ENCODE measurements at regions not wholly inside any gene's neighbourhood (a gene's known extent, or its start where the extent isn't known, plus 50 kb on each side); places are given as distances from the start of the nearest gene placed in this dataset.

DNA sequence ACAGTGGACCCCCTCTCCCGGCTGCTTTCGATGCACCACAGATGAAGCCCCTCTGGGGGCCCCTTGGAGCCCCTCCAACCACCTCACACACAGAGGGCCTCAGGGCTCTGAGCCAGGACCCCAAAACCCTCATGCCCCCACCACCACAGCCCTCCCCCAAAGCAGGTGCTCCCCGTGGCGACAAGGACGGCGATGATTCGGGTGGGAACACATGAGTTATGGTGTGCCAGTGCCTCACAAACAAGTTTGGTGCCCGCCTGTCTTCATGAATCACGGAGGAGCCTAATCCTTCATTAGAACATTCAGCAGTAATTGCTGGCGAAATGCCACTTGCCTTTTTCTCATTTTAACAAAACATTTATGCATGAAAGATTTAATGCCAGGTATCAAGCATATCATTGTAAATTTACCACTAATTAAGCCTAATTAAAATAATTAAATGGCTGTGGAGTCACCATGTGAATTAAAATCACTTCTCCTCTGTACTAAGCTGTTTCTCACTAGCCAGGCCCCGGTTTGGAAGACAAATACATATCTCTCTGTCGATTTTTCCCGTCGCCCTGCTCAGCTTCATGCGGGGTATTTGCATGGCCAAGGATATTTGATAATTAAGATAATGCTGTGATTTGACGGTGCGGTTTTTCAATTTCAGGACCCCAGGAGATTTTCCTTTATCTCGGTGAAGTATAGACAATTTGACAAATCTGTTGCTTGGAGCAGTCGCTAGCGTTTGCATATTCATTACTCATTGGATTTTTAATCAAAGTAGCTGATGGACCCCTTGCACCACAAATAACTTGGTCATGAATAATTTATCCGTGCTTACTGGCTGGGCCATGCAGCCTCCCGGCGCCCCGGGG lies 157.0 kb downstream of the TLE3 start:
- H3K27me3 ChIP-seq: peaks cover 0 to 4% (median 0%) of the 10 kb centered on the region in 3 donors
- TF ChIP-seq POLR2A (IDR thresholded peaks at IDR 0.05): no peak
- no peak for TF ChIP-seq EP300 (IDR thresholded peaks at IDR 0.05)
- no peak for TF ChIP-seq POLR2AphosphoS5 (IDR thresholded peaks at IDR 0.05)
- TF ChIP-seq CTCF (IDR thresholded peaks at IDR 0.05): no peak
- peaks cover 0 to 4% (median 0%) of the 10 kb centered on the region in 4 donors for H3K9me3 ChIP-seq
- no peaks in the 10 kb centered on the region for H3K36me3 ChIP-seq
- DNase-seq: no peak
- no peak overlapping the region for H3K4me3 ChIP-seq
- no peak overlapping the region for H3K27ac ChIP-seq
- intact Hi-C loops (cut with DNase I): no loop called here
- 93% methylated on average over 24 of the region's 24 CpGs for WGBS, 2 donors
- no peaks in the 10 kb centered on the region for H3K4me1 ChIP-seq

- intact Hi-C loops (cut with DNase I): no loop called here
- Histone ChIP-seq H3K27ac (no peak overlapping the region), H3K9me3 (no peaks in the 10 kb centered on the region), H3K4me3 (no peak overlapping the region), H3K27me3 (peaks cover 0 to 4% (median 0%) of the 10 kb centered on the region in 3 donors), H3K36me3 (no peaks in the 10 kb centered on the region), H3K4me1 (no peaks in the 10 kb centered on the region)
- WGBS, 2 donors: 96 to 97% methylated on average over 20 of the region's 20 CpGs
- DNase-seq: no peak
- TF ChIP-seq CTCF (IDR thresholded peaks at IDR 0.05): no peak
- TF ChIP-seq POLR2A (IDR thresholded peaks at IDR 0.05): no peak
- no peak for TF ChIP-seq EP300 (IDR thresholded peaks at IDR 0.05)
- no peak for TF ChIP-seq POLR2AphosphoS5 (IDR thresholded peaks at IDR 0.05)
Measured at GRCh38 chr15:69941301-69941605, 156.5 kb downstream of the TLE3 start.

DNA sequence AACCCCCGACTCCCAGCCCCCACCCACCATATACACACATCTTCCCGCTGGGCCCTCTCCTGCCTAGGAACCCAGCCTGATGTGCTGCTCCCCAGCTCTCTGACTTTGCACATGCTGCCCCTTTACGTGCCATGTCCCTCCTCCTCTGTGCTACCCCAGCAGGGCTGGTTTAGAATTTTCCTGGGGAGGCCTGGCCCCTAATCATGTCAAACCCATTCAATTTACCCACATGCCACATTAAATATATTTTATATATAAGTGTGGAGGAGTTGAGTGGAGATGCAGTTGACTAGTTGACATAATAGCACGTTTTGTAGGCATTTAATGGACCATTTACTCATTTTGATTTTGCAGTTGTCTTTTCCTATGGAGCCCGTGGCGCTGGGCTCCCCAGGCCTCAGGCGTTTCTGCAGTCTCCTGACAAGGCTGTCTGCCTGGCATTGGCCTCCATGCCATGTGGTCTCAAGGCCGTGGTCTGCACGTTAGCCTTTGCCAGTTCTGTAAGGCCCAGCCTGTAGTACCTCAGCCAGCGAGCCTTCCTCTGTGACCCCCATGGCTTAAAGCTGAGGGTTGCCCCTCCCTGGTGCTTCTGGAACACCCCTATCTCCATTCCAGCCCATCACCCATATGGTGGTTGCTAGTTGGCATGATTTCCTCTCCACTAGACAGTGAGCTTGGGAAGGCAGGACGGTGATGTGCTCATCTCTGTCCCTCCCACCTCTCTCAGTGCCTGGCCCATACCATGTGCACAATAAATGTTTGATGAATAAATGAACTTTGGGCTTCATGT lies 155.8 kb downstream of the TLE3 start:
- H3K4me1 ChIP-seq: no peaks in the 10 kb centered on the region
- intact Hi-C loops (cut with DNase I): no loop called here
- WGBS, 2 donors: 89 to 93% methylated on average over 11 of the region's 11 CpGs
- no peak overlapping the region for H3K27ac ChIP-seq
- no peak for DNase-seq
- H3K36me3 ChIP-seq: no peaks in the 10 kb centered on the region
- peaks cover 0 to 4% (median 0%) of the 10 kb centered on the region in 3 donors for H3K27me3 ChIP-seq
- no peak overlapping the region for H3K4me3 ChIP-seq
- TF ChIP-seq EP300 (IDR thresholded peaks at IDR 0.05) (no peak), POLR2AphosphoS5 (IDR thresholded peaks at IDR 0.05) (no peak), POLR2A (IDR thresholded peaks at IDR 0.05) (no peak), CTCF (IDR thresholded peaks at IDR 0.05) (no peak)
- H3K9me3 ChIP-seq: no peaks in the 10 kb centered on the region

DNA sequence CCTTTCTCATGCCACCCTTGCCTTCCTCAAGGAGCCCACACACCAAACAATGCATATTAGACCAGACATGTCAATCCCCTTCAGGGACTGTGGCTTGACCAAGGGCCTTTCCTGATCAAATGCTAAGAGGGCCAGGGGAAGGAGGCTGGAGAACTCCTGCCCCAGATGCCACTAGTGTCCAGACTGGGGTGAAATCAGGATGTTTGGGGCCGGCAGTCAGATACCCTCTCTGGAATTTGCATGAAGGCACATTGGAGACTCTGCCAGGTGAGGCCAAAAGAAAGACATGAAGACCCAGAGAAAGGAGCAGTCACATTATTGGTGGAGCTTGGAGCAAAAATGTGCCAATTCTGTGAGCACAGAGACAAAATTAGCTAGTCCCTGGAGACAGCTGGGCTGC lies 154.1 kb downstream of the TLE3 start:
- intact Hi-C loops (cut with DNase I): no loop called here
- no peak for TF ChIP-seq CTCF (IDR thresholded peaks at IDR 0.05)
- no peak for TF ChIP-seq EP300 (IDR thresholded peaks at IDR 0.05)
- TF ChIP-seq POLR2A (IDR thresholded peaks at IDR 0.05): no peak
- TF ChIP-seq POLR2AphosphoS5 (IDR thresholded peaks at IDR 0.05): no peak
- Histone ChIP-seq H3K4me3 (no peak overlapping the region), H3K4me1 (no peaks in the 10 kb centered on the region), H3K27ac (no peak overlapping the region), H3K27me3 (peaks cover 0 to 4% (median 0%) of the 10 kb centered on the region in 3 donors), H3K9me3 (no peaks in the 10 kb centered on the region), H3K36me3 (no peaks in the 10 kb centered on the region)
- DNase-seq: no peak
- 86% methylated on average over 1 of the region's 1 CpG for WGBS, 2 donors

All from sigmoid colon (tissue), 6 donors.